ENCODE measurements at regions not wholly inside any gene's neighbourhood (a gene's known extent, or its start where the extent isn't known, plus 50 kb on each side); places are given as distances from the start of the nearest gene placed in this dataset.
"Not testable (repeated sequence)": the region's sequence is repeated elsewhere in the genome, so short reads cannot be mapped to it uniquely, and the experiment has no call there.

DNA sequence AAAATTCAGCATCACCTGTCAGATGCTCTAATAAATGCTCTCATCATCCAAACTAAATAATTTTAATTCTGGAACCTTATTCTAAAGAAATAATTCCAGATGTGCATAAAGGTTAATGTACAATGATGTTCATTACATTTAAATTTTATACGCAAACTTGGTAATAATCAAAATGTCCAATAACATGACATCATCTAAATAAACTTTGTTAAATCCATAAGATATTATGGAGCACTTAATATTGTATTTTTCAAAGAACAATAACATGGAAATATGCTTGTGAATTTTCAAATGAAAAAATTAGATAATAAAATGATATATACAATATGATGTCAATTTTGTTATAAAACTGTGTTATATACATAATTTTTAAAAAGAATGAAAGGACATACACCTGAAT, 92.1 kb upstream of the ZCCHC13 start:
- H3K4me3 ChIP-seq, result no peak overlapping the region
- TF ChIP-seq, protein P1, sequence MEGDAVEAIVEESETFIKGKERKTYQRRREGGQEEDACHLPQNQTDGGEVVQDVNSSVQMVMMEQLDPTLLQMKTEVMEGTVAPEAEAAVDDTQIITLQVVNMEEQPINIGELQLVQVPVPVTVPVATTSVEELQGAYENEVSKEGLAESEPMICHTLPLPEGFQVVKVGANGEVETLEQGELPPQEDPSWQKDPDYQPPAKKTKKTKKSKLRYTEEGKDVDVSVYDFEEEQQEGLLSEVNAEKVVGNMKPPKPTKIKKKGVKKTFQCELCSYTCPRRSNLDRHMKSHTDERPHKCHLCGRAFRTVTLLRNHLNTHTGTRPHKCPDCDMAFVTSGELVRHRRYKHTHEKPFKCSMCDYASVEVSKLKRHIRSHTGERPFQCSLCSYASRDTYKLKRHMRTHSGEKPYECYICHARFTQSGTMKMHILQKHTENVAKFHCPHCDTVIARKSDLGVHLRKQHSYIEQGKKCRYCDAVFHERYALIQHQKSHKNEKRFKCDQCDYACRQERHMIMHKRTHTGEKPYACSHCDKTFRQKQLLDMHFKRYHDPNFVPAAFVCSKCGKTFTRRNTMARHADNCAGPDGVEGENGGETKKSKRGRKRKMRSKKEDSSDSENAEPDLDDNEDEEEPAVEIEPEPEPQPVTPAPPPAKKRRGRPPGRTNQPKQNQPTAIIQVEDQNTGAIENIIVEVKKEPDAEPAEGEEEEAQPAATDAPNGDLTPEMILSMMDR (IDR thresholded peaks at IDR 0.05), result no peak
- no peaks in the 10 kb centered on the region for H3K9me3 ChIP-seq
- H3K36me3 ChIP-seq, result peaks cover 0 to 18% (median 5%) of the 10 kb centered on the region in 3 donors
- intact Hi-C loops (cut with DNase I; ENCODE audit: low total_unique reads), result no loop called here
- no peaks in the 10 kb centered on the region for H3K27me3 ChIP-seq
- no peak for DNase-seq
- H3K27ac ChIP-seq, result no peak overlapping the region
- H3K4me1 ChIP-seq, result no peaks in the 10 kb centered on the region

DNA sequence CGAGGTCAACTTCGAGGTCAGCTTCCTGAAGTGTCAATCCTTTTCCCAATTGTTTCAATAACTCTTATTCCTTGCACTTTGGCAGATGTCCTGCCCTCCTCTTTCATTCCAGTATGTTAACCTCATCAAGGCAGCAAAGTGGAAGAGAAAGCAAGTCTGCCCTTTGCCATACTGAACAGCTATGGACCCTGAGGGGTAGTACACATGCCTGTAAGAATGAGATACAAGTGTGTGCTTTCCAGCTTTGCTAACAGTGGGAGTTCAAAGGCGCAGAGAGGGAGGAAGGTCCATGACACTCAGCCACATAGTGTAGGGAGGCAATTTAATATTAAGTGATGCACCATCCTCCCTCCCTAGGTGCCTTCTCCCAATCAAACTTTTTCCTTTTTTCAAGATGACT, 96.4 kb upstream of the ZCCHC13 start:
- peaks cover 0 to 23% (median 5%) of the 10 kb centered on the region in 3 donors for H3K36me3 ChIP-seq
- DNase-seq, result no peak
- no peak overlapping the region for H3K27ac ChIP-seq
- H3K4me3 ChIP-seq, result no peak overlapping the region
- no peaks in the 10 kb centered on the region for H3K27me3 ChIP-seq
- no peaks in the 10 kb centered on the region for H3K9me3 ChIP-seq
- intact Hi-C loops (cut with DNase I; ENCODE audit: low total_unique reads), result no loop called here
- TF ChIP-seq, protein P1 (IDR thresholded peaks at IDR 0.05), result no peak
- no peaks in the 10 kb centered on the region for H3K4me1 ChIP-seq

DNA sequence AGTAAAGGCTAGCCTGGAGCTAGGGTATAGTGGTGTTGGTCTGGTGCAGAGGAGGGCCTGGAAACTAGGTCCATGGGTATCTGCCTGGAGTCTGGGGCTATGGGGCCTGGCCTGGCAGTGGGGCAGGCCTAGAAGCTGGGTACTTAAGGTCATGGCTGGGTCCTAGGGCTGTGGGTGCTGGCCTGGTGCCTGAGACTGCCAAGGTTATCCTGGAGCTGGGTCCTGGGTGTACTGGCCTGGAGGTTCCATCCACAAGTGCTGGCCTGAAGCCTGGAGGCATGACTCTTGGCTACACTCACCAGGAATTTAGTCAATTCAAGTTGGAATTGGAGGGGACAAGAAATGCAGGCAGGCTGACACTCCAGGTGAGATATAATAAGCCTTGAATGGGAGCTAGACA, 108.4 kb upstream of the ZCCHC13 start:
- H3K4me1 ChIP-seq, result no peaks in the 10 kb centered on the region
- peaks cover 0 to 6% (median 0%) of the 10 kb centered on the region in 3 donors for H3K36me3 ChIP-seq
- H3K9me3 ChIP-seq, result no peaks in the 10 kb centered on the region
- intact Hi-C loops (cut with DNase I; ENCODE audit: low total_unique reads), result no loop called here
- no peak for DNase-seq
- TF ChIP-seq, protein P1 (IDR thresholded peaks at IDR 0.05), result no peak
- H3K27ac ChIP-seq, result no peak overlapping the region
- no peaks in the 10 kb centered on the region for H3K27me3 ChIP-seq
- no peak overlapping the region for H3K4me3 ChIP-seq

DNA sequence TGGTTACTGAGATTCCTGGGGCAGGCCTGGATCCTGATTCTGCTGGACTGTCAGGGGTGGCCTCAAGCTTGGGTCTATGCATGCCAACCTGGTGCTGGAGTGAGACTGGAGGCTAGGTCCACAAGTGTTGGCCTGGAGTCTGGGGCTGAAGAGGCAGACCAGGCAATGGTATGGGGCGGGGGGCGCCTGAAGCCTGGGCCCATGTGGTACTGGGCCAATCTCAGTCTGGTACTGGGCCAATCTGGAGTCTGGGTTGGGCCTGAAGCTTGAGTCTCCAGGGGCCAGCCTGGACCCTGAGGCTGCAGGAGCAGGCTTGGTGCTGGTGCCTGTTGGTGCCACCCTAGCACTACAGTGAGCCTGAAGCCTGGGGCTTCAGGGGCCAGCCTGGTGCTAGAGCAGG, 108.9 kb upstream of the ZCCHC13 start:
- Histone ChIP-seq H3K9me3 (no peaks in the 10 kb centered on the region), H3K27ac (no peak overlapping the region), H3K36me3 (peaks cover 0 to 6% (median 0%) of the 10 kb centered on the region in 3 donors), H3K27me3 (no peaks in the 10 kb centered on the region), H3K4me3 (no peak overlapping the region), H3K4me1 (no peaks in the 10 kb centered on the region)
- intact Hi-C loops (cut with DNase I; ENCODE audit: low total_unique reads), result no loop called here
- no peak for DNase-seq
- TF ChIP-seq, protein P1 (IDR thresholded peaks at IDR 0.05), result no peak

DNA sequence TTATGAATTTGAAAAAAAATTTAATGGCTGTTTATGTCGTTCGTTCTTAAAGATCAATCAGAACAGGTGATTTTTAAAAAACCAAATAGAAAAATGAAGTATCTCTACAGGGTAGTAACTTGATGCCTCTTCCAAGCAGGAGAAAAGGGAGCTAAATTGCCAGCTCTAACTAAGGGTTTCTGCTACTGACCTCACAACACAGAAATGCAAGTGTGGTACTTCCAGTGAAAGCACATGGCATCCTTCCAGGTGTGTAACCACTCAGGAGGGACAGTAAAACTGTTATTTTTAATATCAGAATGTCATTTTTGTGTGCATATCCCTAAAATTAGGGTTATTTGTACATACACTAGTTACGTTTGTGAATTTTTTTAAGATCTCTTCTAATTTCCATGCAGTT, 116.8 kb upstream of the ZCCHC13 start:
- H3K4me3 ChIP-seq, result no peak overlapping the region
- H3K4me1 ChIP-seq, result no peaks in the 10 kb centered on the region
- TF ChIP-seq, protein P1 (IDR thresholded peaks at IDR 0.05), result no peak
- intact Hi-C loops (cut with DNase I; ENCODE audit: low total_unique reads), result no loop called here
- H3K9me3 ChIP-seq, result no peaks in the 10 kb centered on the region
- no peaks in the 10 kb centered on the region for H3K36me3 ChIP-seq
- no peak for DNase-seq
- no peaks in the 10 kb centered on the region for H3K27me3 ChIP-seq
- H3K27ac ChIP-seq, result no peak overlapping the region

DNA sequence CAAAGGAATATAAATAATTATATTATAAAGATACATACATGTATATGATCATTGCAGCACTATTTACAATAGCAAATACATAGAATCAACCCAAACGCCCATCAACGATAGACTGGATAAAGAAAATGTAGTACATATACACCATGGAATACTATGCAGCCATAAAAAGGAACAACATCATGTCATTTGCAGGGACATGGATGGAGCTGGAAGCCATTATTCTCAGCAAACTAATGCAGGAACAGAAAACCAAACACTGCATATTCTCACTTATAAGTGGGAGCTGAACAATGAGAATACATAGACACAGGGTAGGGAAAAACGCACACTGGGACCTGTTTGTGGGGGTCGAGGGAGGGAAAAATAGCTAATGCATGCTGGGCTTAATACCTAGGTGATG, 120.9 kb upstream of the ZCCHC13 start:
- DNase-seq; H3K27ac ChIP-seq; H3K9me3 ChIP-seq; H3K36me3 ChIP-seq; H3K4me3 ChIP-seq; H3K4me1 ChIP-seq; H3K27me3 ChIP-seq; intact Hi-C loops (cut with DNase I; ENCODE audit: low total_unique reads): not testable (repeated sequence)

DNA sequence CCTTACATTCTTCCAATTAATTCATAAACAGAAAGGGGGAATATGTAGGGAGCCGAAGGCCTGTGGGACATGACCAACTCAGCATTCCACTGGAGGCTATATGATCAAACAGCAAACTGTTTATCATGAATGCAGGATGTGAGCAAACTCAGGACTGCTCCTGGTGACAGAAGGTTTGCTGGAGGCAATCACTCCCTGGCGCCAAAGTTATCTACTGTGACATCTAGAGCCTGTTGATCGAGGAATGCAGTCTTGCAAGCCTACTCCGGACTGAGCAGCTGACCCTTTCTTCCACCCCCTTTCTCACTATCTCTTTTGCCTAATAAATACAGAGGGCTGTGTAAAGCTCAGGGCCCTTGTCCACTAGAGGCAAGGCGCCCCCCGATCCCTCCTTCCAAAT, 122.0 kb upstream of the ZCCHC13 start:
- H3K27me3 ChIP-seq; DNase-seq; intact Hi-C loops (cut with DNase I; ENCODE audit: low total_unique reads); H3K36me3 ChIP-seq; H3K4me3 ChIP-seq; H3K4me1 ChIP-seq; H3K27ac ChIP-seq; H3K9me3 ChIP-seq: not testable (repeated sequence)
